ENCODE measurements at regions not wholly inside any gene's neighbourhood (a gene's known extent, or its start where the extent isn't known, plus 50 kb on each side); places are given as distances from the start of the nearest gene placed in this dataset.
"Not testable (repeated sequence)": the region's sequence is repeated elsewhere in the genome, so short reads cannot be mapped to it uniquely, and the experiment has no call there.

DNA sequence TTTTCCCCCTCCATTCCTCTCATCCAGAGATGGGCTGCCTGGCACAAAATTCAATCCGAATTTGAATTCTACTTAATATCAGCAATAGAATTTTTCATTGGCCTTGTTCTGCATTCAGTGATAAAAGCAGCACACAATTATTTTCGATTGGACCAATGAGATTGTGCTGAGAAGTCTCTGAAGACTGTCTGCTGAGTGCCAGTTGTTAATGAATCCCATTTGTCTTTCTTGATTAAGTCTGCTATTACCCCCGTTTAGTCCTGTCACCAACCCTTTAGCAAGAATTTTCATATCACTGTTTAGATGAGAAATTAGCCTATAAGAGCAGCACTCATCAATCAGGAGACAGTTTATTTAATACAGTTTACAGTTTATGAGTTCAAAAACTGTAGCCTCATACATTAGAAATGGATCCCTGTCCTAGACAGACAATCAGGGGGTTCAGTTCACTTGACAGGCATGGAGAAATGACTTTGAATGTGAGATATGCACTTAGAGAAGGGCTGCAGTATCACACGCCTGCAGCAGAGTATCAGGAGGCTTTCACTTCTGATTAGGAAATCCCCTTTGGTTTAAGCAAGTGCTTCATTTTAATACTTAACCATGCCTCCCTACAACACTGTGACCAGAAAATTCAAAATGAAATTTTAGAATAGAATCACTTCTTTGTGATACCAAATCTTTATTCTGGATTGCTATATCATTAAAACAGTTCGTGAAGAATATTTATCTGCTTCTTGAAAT is 304.7 kb upstream of the PTBP2 start:
- no peak for DNase-seq (ENCODE audit: low read depth in 2 of 2)

DNA sequence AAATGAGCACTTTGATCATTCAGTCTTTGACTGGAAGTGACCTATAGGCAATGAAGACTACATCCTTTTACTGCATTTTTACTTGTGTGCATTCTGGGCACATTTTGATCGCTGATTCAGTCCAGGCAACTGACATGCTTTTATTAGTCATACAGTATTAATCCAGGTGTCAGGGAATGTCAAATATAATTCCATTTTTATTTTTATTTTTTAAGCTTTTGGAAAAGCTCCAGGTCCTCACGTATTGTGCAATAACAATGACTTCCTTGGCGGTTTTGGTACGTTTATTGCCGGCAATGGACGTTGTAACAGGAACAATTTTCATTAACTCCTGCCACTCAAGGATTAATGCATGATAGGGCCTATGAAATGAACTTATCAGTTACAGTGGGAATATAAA is 302.6 kb upstream of the PTBP2 start:
- DNase-seq (ENCODE audit: low read depth in 2 of 2) = no peak

DNA sequence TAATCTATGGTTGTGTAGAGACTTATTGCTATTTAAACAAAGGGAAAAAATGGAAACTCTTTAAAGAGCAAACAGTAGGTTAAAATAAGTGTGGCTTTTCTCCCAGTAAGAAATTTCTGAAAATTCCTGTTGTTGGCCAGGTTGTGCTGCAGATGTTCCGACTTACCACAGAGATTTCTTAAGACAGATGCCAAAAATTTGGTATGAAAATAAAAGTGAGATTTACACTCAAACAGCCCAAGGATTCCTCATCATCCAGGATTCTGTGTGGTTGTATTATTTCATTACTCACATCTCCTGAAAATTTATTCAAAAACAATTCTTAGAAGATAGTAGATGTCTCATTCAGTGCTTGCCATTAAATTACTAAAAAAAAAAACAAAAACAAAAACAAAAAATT is 296.7 kb upstream of the PTBP2 start:
- no peak for DNase-seq (ENCODE audit: low read depth in 2 of 2)

DNA sequence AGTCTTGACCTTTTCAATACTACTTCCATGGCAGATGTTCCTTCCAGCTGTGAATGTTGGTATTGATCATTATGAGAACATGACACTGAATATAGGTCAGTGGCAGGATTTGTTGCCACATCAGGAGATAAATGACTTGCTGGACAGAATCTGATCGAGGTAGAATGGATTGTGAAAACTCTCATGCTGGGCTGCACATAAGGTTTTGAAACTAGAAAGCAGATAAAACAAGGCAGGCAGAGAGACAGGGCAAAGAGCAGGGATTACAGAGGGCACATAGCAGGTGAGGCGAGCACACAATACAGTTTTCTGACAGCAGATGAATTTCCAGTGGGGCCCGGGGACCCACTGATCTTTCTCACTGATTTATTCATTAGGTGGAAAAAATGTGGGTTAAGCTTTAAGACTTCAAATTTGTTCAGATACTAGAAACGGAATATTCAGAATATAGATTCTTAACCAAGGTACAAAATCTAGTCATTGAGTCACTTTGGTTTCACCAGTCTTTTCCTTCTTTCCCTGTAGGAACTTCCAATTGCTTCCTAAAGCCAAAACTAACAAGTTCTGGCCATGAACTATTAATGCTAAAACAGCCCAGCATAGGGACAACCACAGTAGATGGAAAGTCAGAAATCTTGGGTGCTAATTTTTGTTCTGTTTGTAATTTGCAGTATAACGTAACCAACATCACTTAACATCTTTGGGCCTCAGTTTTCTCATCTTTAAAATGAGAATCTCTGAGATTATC is 296.0 kb upstream of the PTBP2 start:
- DNase-seq (ENCODE audit: low read depth in 2 of 2) = no peak

DNA sequence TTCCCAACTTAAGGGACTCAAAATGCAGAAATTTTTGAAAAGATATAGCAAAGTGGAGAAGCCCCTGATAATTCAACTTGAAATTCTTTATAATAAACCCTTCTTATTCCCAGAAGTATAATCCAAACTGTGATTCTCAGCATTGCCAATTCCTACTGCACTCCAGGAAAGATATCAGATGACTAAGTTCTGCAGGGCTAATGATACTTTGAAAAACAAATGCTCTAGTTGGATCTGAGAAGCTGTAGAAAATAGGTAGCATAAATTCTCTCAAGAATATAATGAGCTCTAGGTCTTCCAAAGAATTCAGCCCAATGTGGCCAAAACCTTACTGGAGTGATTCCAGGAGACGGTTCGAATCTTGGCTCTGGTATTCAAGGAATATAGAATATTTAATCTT is 294.0 kb upstream of the PTBP2 start:
- DNase-seq (ENCODE audit: low read depth in 2 of 2) = no peak

DNA sequence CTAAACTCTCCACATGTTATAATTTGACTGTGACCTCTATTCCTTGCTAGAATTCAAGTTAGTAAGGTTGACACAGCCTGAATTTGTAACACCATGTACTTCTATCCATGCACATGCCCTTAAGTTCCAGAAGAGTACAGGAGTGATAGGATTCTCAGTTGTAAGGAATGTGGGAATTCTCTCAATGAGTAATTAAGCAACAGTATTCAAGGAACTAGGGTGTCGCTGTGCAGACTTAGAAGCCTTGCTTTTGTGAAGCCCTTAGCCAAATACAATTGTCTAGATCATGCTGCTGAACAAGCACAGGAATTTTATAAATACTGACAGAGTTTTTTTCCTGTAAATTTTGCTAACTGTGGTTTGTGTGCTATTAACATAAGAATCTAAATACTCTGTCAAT is 276.3 kb upstream of the PTBP2 start:
- DNase-seq (ENCODE audit: low read depth in 2 of 2) = no peak

DNA sequence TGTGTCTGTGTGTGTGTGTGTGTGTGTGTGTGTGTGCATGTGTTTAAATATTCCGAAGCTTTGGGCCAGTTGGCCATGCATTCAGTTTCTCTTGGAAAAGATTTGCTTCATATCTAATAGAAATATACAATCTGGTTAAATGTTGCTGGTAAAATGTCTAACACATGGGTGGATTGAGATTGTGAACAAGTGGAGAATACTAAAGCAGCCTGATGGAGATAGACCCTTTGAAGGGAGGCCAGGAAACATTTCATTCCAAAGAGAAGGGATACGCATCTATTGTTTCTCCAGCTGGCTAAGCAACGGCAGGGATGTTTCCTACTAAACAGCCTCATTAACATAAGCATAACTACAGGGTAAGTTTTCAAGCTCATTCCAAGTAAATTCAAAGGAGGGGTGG is 257.5 kb upstream of the PTBP2 start:
- DNase-seq (ENCODE audit: low read depth in 2 of 2) = no peak

DNA sequence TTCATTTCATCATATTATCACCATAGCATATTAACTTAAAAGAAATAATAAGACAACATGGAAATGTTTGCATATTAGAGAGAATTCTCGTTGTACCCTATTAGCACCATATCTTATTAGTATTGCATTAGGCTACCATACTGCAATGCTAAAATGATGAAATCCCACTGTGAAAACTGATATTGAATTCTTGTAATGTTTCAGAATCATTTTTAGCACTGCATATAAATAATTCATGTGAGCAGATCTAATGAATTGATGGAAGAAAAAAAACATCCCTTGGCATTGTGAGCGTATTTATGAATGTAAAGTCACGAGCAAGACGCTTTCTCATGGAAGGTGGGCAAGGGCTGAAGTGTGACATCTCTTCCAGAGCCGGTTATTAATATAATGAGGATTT is 257.1 kb upstream of the PTBP2 start:
- DNase-seq (ENCODE audit: low read depth in 2 of 2) = no peak

DNA sequence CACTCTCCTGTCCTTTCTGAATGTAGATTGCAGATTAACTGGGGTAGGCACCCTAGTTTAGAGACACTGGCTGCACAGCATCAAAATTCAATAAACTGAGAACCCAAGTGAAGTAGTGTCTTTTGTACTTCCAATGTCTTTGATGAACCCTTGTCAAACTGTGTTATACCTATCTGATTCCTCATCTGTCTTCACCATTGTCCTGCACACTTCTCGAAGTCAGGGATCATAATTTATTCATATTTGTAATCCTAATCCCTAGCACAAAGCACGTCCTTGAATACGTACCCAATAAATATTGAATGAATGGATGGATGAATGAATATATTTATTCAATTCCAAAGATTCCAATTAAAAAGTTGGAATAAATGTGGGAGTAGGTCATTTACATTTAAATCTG is 256.6 kb upstream of the PTBP2 start:
- no peak for DNase-seq (ENCODE audit: low read depth in 2 of 2)

DNA sequence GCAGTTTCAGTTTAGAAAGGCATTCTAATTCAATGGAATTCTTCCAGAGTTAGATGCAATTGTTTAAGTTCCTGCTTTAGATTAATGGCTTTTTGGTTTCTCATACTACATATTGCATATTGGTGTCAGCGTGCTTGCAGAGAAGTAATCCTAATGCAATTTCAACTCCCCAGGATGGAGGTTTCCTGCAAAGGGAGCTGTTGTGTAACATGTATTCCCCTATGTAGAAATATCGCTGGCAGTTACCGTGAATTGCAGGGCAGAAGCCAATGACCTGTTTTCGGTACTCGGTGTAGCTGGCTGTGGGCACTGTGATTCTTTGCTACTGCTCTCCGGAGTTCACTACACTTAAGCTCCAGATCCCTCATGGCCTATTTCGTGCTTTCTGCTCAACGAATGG is 256.1 kb upstream of the PTBP2 start:
- no peak for DNase-seq (ENCODE audit: low read depth in 2 of 2)

DNA sequence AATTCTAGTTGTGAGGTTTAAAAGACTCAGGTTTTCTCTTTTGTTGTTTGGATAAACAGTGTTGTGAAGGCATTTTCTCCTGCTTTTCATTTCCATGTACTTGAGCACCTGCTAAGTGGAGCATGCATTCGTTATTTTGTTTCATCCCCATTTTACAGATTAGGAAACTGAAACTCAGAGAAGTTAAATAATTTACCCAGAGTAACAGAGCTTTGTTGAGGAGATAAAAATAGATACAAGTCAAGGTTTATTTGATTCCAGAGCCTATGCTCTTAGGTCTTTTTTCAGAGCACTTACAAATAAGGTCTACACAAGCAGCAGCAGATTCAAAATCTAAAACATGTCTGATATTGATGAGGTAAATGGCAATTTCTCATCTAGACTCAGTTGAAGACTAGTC is 254.7 kb upstream of the PTBP2 start:
- no peak for DNase-seq (ENCODE audit: low read depth in 2 of 2)

DNA sequence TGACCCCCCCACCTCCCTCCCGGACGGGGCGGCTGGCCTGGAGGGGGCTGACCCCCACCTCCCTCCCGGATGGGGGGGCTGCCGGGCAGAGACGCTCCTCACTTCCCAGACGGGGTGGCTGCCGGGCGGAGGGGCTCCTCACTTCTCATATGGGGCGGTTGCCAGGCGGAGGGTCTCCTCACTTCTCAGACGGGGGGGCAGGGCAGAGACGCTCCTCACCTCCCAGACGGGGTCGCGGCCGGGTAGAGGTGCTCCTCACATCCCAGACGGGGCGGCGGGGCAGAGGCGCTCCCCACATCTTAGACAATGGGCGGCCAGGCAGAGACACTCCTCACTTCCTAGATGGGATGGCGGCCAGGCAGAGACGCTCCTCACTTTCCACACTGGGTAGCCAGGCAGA is 251.9 kb upstream of the PTBP2 start:
- not testable (repeated sequence) for DNase-seq (ENCODE audit: low read depth in 2 of 2)

DNA sequence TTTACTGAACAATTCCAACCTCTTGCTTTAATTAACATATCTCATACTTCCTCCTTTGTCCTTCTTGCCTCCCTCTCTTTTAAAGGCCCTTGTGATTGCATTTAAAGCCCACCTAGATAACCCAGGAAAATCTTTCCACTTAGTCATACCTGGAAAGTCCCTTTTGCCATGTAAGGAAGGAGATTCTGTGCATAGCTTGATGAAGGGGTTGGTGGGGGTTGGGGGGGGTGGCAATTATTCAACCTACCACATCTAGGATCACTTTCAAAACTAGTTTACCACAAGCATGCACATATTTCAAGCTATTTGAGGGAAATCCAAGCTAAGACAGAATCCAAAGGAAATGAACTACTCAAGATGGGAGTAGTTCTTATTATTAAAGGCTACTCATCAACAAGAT is 249.1 kb upstream of the PTBP2 start:
- no peak for DNase-seq (ENCODE audit: low read depth in 2 of 2)

DNA sequence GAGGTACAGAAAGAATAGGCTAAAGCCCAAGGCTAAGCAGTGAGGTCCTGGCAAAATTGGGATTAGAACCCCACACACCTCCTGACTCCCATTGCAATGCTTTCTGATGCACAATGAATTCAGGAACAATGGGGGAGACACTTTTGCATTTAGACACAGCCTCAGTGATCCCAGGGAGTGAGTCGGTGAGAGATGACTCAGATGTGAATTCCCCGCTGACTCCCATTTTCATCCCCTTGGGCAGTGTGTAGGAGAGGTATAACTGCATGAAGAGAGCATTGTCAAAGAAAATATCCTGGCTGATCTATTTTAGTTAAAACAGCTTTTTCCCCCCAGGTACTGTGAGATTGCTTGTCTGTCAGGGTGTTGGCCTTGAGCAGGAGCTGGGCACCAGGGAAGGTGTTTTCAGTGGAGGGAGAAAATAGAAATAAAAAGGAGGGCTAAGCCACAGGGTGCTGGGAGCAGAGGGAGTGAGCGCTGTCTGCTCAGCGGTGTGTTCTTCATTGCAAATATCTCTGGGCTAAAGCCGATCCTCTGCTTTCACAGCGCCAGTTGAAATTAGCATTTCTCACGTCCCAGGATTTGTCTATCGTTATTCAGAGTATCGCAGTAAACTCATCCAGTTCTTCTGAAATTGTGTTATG is 247.7 kb upstream of the PTBP2 start:
- DNase-seq (ENCODE audit: low read depth in 2 of 2) = no peak

DNA sequence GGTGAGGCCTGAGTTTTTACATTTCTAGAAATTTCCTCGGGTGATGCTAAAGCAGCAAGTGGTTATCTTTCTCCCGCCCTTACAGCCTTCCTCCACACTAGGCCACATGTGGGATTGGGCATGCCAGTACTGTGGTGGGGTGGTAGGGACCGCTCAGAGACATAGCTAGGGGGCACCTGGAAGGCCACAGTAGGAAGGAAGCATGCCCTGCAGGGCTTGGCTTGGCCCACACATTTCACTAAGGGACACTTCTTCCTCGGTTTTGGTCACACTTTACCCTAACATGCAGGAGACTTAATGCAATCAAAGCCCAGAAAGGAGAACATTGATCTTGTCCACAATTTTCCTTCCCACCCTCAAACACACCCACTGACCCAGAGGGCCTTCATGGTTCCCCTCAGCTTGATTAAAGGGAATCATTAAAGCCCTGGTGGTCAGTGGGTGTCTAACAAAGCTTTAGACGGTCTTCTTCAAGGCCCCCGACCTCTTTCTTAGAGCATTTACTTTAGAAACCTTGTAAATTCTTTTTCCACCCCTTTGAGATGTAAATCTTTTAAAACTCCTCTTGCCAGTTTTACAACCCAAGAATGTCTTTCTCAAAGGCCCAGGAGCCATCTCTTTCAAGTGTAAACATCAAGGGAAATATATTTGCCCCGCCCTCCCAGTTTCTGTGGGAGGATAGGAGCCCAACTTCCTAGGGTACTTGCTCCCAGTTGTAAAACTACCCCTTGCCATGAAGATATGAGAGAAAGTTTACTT is 246.4 kb upstream of the PTBP2 start:
- DNase-seq (ENCODE audit: low read depth in 2 of 2) = no peak

DNA sequence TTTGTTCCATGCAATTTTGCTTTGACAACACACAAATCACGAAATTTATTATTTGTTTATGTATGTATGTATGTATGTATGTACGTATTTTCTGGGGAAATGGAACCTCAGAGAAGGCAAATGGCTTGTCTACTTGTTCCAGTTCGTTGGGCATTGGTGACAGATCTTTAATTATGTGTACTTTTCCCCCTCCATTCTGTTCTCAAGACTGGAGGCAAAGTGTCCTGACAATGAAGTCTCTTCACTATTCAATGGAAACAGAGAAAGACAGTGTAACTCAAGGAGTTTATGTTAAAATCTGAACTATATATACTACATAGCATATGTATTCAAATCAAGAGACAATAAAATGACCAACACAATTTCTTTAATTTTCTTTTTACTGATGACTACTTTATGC is 245.7 kb upstream of the PTBP2 start:
- no peak for DNase-seq (ENCODE audit: low read depth in 2 of 2)

DNA sequence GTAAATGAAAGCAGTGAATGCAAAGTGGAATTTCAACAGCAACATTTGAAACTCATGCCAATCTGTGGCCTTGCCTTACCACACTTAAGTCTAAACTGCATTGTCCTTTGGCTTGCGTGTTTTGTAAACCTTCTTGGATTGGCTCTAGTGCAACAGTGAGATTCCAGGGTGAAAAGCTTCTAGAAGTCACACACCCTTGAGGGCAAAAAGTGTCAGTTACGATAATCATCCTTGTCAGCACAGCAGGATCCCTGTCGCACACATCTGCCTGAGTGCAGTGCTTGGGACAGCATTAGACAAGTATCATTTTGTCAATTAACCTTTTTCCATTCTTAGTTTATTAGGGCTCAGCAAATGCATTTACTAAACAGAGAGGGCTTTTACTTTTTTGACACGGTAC is 243.4 kb upstream of the PTBP2 start:
- DNase-seq (ENCODE audit: low read depth in 2 of 2) = no peak

DNA sequence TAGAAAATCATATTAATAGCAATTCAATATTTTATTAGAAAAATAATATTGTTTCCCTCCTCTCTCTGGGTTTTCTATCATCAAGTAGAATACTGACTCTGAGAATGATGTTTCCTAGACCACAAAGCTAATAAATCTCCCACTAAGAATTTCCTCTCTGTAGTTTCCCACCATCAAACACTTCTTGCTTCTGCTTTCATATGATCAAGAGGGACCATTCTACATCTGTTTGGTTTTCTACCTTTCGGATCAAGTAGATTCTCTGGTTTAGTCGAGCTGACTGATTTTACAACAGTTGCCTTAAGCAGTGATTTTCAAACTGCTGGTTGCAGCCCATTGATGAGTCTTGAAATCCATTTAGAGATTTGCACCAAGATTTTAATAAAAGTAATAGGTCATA is 240.2 kb upstream of the PTBP2 start:
- no peak for DNase-seq (ENCODE audit: low read depth in 2 of 2)

DNA sequence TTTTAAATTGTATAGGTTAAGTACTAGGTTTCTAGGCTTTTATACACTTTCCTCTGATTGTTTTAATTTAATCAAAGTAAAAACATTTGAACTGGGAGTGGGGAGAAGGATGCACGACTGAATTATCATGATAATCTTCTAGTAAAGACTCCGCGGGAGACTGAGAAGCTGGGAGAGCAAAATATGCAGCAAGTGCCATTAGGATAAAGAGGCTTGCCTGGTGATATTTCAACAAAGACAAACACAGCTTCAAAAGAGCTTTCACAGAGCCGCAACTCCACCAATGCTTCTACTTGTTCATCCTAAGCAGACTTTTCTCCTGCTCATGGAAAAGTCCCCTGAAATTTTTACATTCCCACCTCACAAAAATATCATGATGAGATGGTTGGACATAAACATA is 239.0 kb upstream of the PTBP2 start:
- no peak for DNase-seq (ENCODE audit: low read depth in 2 of 2)

DNA sequence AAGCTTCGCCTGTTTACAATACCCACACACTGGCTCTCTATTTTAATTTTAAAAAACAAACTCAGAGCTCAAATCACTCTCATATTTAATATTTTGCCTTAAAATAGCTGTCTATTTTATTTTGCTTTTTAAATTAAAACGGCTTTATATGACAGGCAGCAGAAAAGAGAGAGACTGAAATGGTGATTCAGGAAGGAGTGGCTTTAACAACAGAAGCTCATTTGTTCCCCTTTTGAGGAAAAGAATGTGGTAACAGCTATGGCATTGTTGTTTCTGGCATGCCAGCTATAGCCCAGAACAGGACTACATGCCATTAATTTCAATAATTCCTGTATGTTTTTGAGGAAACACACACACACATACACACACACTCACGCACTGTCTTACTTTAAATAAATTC is 234.2 kb upstream of the PTBP2 start:
- DNase-seq (ENCODE audit: low read depth in 2 of 2) = no peak

DNA sequence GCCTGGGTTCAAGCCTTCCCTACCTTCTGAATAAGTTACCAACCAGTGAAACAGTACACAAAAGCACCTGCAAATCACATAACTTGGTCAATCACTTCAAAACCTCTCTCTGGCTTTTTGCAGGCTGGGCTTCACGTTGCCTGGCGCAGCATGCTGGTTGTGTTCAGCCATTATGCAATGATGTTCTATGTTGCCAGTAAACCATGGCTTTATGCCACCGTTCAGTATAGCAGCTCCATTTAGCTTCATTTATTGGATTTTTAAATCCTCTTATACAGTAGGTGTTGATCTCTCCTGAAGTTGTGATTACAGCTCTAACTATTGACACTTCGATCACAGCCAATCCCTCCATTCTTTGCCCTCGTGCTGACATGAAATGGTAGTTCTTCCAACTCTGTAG is 233.6 kb upstream of the PTBP2 start:
- DNase-seq (ENCODE audit: low read depth in 2 of 2) = no peak

DNA sequence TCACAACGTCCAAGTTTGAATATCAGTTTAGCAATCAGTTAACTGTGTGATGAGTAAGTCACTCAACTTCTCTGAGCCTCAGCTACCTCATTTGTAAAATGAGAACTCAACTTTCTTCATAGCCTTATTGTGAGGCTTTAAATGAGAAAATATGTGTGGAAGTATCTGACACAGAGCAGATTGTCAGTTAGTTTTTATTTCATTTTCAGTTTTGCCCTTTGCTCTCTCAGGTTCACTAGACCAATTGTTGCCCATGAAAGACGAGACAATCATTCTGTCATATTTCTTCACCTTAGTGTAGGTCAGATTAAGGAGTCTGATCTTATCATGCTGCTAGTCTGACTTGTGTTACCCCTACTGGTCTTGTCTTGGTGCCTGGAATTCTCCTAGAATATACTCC is 232.8 kb upstream of the PTBP2 start:
- DNase-seq (ENCODE audit: low read depth in 2 of 2) = no peak

Measured in stimulated activated CD4-positive, alpha-beta T cell treated with anti-CD3 and anti-CD28 coated beads, Interleukin-15, amount 100 ng/mL, for 48 hours (primary cell).